Astrocyte of the spinal cord (primary cell): ENCODE measurements at regions not wholly inside any gene's neighbourhood (a gene's known extent, or its start where the extent isn't known, plus 50 kb on each side); places are given as distances from the start of the nearest gene placed in this dataset.

Source experiments
- DNase-seq: peaks from one replicate; pipeline ENCODE4 v3.0.0; 2011; ENCODE audit warnings: low read depth, low spot score
- H3K4me3 ChIP-seq: 2 replicates; pipeline ENCODE4 v1.5.1; 2011; ENCODE audit warnings: low read depth, mild to moderate bottlenecking, low read length, moderate library complexity
- in situ Hi-C: cut with HindIII; loops from 2 replicates; pipeline ENCODE4 v1.10.0; 2017; ENCODE audit warnings: low sequenced_read_pairs
- TF ChIP-seq, protein P1 (sequence below): IDR thresholded peaks from 2 replicates; pipeline ENCODE4 v1.5.1; 2012; ENCODE audit warnings: low read depth, mild to moderate bottlenecking, low read length, inconsistent platforms

DNA sequence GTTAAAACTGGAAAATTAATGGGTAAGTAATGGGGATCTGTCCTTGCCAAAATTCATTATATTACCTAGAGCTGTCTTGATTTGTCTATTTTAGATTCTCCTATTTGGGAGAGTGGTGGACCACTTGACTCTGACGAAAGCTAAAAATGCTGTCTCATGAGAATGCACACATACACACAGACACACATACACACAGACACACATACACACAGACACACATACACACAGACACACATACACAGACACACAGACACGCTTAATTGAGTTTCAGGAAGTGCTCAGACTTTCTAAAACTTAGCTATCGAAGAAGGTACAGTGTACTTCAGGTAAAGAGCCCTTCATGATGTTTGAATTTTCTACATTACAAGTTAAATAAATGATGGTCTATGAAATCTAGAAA is 279.5 kb downstream of the ANKRD50 start:
- in situ Hi-C loops: no loop called here
- TF ChIP-seq, protein P1, sequence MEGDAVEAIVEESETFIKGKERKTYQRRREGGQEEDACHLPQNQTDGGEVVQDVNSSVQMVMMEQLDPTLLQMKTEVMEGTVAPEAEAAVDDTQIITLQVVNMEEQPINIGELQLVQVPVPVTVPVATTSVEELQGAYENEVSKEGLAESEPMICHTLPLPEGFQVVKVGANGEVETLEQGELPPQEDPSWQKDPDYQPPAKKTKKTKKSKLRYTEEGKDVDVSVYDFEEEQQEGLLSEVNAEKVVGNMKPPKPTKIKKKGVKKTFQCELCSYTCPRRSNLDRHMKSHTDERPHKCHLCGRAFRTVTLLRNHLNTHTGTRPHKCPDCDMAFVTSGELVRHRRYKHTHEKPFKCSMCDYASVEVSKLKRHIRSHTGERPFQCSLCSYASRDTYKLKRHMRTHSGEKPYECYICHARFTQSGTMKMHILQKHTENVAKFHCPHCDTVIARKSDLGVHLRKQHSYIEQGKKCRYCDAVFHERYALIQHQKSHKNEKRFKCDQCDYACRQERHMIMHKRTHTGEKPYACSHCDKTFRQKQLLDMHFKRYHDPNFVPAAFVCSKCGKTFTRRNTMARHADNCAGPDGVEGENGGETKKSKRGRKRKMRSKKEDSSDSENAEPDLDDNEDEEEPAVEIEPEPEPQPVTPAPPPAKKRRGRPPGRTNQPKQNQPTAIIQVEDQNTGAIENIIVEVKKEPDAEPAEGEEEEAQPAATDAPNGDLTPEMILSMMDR: no peak
- DNase-seq: no peak
- no peak overlapping the region for H3K4me3 ChIP-seq

DNA sequence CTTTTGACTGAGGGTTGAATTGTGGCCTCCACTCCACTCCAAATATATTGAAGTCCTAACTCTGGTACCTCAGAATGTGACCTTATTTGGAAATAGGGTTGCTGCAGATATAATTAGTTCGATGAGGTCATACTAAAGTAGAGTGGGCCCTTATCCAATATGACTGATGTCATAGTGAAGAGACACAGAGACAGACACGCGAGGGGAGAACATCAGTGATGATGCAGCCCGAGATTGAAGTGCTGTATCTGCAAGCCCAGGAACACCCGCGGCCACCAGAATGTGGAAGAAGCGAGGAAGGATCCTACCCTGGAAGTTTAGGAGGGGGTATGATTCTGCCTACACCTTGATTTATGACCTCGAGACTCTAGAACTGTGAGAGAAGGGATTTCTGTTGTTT is 279.0 kb downstream of the ANKRD50 start:
- DNase-seq: peak; percentile 41
- TF ChIP-seq, protein P1: no peak
- in situ Hi-C loops: no loop called here
- H3K4me3 ChIP-seq: no peak overlapping the region

DNA sequence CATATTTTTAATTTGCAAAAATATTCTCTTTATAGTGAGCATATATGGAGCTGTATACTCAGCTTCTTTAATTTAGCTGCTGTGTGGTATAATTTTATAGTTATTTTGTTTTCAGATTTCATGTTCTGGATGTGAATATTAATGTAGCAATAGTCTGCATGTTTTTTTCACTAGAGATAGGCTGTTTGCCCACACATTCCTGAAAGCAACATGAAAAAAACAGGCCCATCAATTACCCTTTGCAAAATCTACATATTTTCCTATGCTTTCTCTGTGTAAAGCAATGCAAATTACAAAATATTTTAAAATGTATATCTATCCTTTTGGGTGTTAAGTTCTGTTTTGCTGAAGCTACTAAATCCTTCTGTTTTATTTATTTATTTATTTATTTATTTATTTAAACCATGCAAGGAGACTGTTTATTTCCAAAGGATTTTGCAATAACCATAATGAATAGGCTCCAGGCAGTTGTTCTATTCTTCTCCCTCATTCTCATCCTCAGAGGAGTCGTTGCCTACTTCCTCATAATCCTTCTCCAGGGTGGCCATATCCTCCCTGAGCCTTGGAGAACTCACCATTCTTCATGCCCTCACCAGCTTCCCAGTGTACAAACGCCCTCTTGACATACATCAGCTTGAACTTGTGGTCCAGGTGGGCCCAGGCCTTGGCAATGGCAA is 277.1 kb downstream of the ANKRD50 start:
- H3K4me3 ChIP-seq: no peak overlapping the region
- no peak for DNase-seq
- TF ChIP-seq, protein P1: no peak
- in situ Hi-C loops: no loop called here

DNA sequence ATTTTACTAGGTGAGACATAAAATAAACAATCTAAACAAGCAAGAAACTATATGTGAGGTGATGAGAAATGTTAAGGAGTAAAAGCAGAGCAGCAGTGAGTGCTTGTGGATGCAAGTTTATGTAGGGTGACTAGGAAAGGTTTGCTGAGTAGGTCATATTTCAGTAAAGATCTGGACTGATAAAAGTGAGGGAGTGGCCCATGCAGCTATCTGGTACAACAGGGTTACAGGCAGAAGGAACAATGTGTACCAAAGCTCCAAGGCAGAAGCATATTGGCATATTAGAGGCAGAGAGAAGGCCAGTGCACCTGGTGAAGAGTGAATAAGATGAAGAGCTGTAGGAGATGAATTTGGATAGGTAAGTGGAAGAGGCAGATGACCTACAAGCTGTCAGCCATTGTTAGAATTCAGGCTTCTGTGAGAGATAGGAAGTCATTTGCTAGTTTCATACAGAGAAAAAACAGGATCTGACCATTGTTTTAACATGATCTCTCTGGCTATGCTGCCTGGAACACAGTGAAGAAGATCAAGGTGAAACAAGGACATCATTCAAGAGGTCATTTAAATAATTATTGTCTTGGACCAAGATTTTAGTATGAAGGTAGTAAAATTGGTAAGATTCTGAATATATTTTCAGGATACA is 274.6 kb downstream of the ANKRD50 start:
- no peak overlapping the region for H3K4me3 ChIP-seq
- DNase-seq: no peak
- in situ Hi-C loops: no loop called here
- TF ChIP-seq, protein P1: no peak

DNA sequence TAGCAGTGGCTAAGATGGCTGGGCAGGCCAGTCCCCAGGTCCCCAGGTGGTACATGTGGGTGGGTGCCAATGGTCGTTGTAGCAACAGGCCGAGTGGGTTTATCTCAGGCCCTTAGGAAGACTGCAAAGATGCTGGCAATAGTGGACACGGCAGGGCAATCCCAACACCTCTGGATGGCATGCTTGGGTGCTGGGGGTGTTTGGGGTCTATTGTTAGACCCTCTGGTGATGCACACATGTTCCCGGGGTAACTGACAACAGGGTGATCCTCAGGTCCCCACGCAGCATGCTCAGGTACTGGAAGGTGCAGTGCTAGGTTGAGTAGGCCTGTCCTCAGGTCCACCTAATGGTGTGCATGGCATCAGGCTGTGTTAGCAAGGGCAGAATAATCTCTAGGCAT is 267.5 kb downstream of the ANKRD50 start:
- TF ChIP-seq, protein P1: no peak
- in situ Hi-C loops: no loop called here
- H3K4me3 ChIP-seq: no peak overlapping the region
- no peak for DNase-seq

DNA sequence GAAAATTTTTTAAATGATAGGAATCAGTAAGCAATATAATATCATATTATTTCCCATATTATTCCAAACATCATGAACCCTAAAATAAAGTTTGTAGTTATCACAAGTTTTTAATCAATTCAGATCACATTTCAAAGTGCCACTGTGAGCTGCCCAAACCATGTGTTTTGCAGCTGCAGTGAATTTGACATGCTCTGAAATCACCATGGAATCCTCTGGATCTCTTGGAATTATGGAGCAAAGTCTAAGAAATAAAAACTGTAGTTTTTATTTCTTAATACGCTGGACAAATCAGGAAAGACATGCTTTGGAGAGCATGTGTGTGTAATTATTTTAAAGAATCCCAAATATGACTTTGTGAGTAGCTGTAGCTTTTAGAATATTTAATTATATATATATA is 262.7 kb downstream of the ANKRD50 start:
- H3K4me3 ChIP-seq: no peak overlapping the region

More for the DNA sequence above, 262.7 kb downstream of the ANKRD50 start:
- no peak for DNase-seq
- TF ChIP-seq, protein P1: no peak
- in situ Hi-C loops: no loop called here
